Testis (tissue), 2 donors: ENCODE measurements at regions not wholly inside any gene's neighbourhood (a gene's known extent, or its start where the extent isn't known, plus 50 kb on each side); places are given as distances from the start of the nearest gene placed in this dataset.

Source experiments
- CTCF ChIP-seq, 3 experiments: fragments of 450-650 bp in 2 of 3; fragments of 200-600 bp in 1 of 3; sonication (generic) in 1 of 3; IDR thresholded peaks; one replicate each; pipeline ENCODE4 v1.5.1; 2016 to 2019; ENCODE audit warnings: antibody characterized with exemption in 3 of 3, mild to moderate bottlenecking in 2 of 3, moderate library complexity in 1 of 3
- POLR2A ChIP-seq: fragments of 450-650 bp; IDR thresholded peaks from one replicate; pipeline ENCODE4 v1.6.1; 2017; ENCODE audit warnings: antibody characterized with exemption, mild to moderate bottlenecking, moderate library complexity

GRCh38 chr5:66343370-66344071 lies 199.4 kb downstream of the SREK1 start:
- TF ChIP-seq CTCF (IDR thresholded peaks at IDR 0.05) (no peak), POLR2A (no peak)
